Testis (tissue), 2 donors: ENCODE measurements at regions not wholly inside any gene's neighbourhood (a gene's known extent, or its start where the extent isn't known, plus 50 kb on each side); places are given as distances from the start of the nearest gene placed in this dataset.
"Not testable (repeated sequence)": the region's sequence is repeated elsewhere in the genome, so short reads cannot be mapped to it uniquely, and the experiment has no call there.

Experiments used
- DNase-seq: peaks from one replicate; pipeline ENCODE4 v3.0.0-alpha.2; 2019
- H3K27ac ChIP-seq, 2 donors: fragments of 200-600 bp; sonication (generic); one replicate each; pipeline ENCODE4 v1.5.1; 2019
- H3K27me3 ChIP-seq: fragments of 200-600 bp; sonication (generic); one replicate; pipeline ENCODE4 v1.5.1; 2019
- H3K36me3 ChIP-seq: fragments of 200-600 bp; sonication (generic); one replicate; pipeline ENCODE4 v1.5.1; 2017; ENCODE audit warnings: low read depth; ENCODE audit errors: missing control alignments
- H3K4me1 ChIP-seq: fragments of 200-600 bp; sonication (generic); one replicate; pipeline ENCODE4 v1.5.1; 2019
- H3K4me3 ChIP-seq, 2 donors: fragments of 200-600 bp; sonication (generic); one replicate each; pipeline ENCODE4 v1.5.1; 2017 to 2019
- H3K9me3 ChIP-seq: fragments of 200-600 bp; sonication (generic); one replicate; pipeline ENCODE4 v1.5.1; 2017
- POLR2A ChIP-seq: fragments of 450-650 bp; IDR thresholded peaks from one replicate; pipeline ENCODE4 v1.6.1; 2017; ENCODE audit warnings: antibody characterized with exemption, mild to moderate bottlenecking, moderate library complexity
- WGBS, 2 donors: methylation state at CpG; one replicate each; pipeline ENCODE4 v1.1.5; 2018; 5-methylcytosine and 5-hydroxymethylcytosine counted together
- intact Hi-C: fragments of 100-400 bp; cut with DNase I; formaldehyde crosslinking; loops from one replicate; pipeline ENCODE4 v1.15.1; 2023; ENCODE audit warnings: low total_unique reads
- TF ChIP-seq, protein P1 (sequence below), 3 experiments: fragments of 450-650 bp in 2 of 3; fragments of 200-600 bp in 1 of 3; sonication (generic) in 1 of 3; IDR thresholded peaks; one replicate each; pipeline ENCODE4 v1.5.1; 2016 to 2019; ENCODE audit warnings: antibody characterized with exemption in 3 of 3, mild to moderate bottlenecking in 2 of 3, moderate library complexity in 1 of 3

- Histone ChIP-seq H3K27ac (no peak overlapping the region), H3K36me3 (no peaks in the 10 kb centered on the region), H3K27me3 (no peaks in the 10 kb centered on the region), H3K4me3 (no peak overlapping the region), H3K9me3 (no peaks in the 10 kb centered on the region), H3K4me1 (no peaks in the 10 kb centered on the region)
- 27 to 38% methylated on average over 4 of the region's 4 CpGs for WGBS, 2 donors
- TF ChIP-seq, protein P1, sequence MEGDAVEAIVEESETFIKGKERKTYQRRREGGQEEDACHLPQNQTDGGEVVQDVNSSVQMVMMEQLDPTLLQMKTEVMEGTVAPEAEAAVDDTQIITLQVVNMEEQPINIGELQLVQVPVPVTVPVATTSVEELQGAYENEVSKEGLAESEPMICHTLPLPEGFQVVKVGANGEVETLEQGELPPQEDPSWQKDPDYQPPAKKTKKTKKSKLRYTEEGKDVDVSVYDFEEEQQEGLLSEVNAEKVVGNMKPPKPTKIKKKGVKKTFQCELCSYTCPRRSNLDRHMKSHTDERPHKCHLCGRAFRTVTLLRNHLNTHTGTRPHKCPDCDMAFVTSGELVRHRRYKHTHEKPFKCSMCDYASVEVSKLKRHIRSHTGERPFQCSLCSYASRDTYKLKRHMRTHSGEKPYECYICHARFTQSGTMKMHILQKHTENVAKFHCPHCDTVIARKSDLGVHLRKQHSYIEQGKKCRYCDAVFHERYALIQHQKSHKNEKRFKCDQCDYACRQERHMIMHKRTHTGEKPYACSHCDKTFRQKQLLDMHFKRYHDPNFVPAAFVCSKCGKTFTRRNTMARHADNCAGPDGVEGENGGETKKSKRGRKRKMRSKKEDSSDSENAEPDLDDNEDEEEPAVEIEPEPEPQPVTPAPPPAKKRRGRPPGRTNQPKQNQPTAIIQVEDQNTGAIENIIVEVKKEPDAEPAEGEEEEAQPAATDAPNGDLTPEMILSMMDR (IDR thresholded peaks at IDR 0.05), result no peak
- no peak for TF ChIP-seq POLR2A
- DNase-seq, result no peak
- intact Hi-C loops, result no loop called here
Observed at GRCh38 chr10:56178210-56178609, 182.8 kb downstream of the ZWINT start.

GRCh38 chr10:56155091-56155513 lies 206.0 kb downstream of the ZWINT start:
- Histone ChIP-seq H3K4me3 (peak overlapping the region; percentile 34 to 52), H3K27ac (peak overlapping the region in 1 of 2 donors; percentile 24)
- H3K27me3 ChIP-seq, H3K9me3 ChIP-seq, H3K36me3 ChIP-seq, intact Hi-C loops, H3K4me1 ChIP-seq: not testable (repeated sequence)
- peak; percentile 53 for DNase-seq
- WGBS, 2 donors, result 51 to 78% methylated on average over 7 to 25 of the region's 41 CpGs

- H3K4me1 ChIP-seq, result no peaks in the 10 kb centered on the region
- intact Hi-C loops, result no loop called here
- DNase-seq, result no peak
- H3K36me3 ChIP-seq, result no peaks in the 10 kb centered on the region
- H3K9me3 ChIP-seq, result no peaks in the 10 kb centered on the region
- 74 to 92% methylated on average over 2 of the region's 2 CpGs for WGBS, 2 donors
- no peaks in the 10 kb centered on the region for H3K27me3 ChIP-seq
- H3K27ac ChIP-seq, result no peak overlapping the region
- H3K4me3 ChIP-seq, result no peak overlapping the region
- no peak for TF ChIP-seq POLR2A
- TF ChIP-seq, protein P1 (IDR thresholded peaks at IDR 0.05), result no peak
Observed at GRCh38 chr10:56146806-56147205, 214.3 kb downstream of the ZWINT start.

GRCh38 chr10:56142092-56142728 lies 218.8 kb downstream of the ZWINT start:
- no peak for TF ChIP-seq POLR2A
- TF ChIP-seq, protein P1 (IDR thresholded peaks at IDR 0.05), result no peak
- Histone ChIP-seq H3K4me1 (no peaks in the 10 kb centered on the region), H3K9me3 (no peaks in the 10 kb centered on the region), H3K36me3 (no peaks in the 10 kb centered on the region), H3K4me3 (no peak overlapping the region), H3K27ac (no peak overlapping the region), H3K27me3 (no peaks in the 10 kb centered on the region)
- WGBS, 2 donors, result 74% methylated on average over 1 of the region's 1 CpG
- intact Hi-C loops, result no loop called here
- DNase-seq, result no peak

DNA sequence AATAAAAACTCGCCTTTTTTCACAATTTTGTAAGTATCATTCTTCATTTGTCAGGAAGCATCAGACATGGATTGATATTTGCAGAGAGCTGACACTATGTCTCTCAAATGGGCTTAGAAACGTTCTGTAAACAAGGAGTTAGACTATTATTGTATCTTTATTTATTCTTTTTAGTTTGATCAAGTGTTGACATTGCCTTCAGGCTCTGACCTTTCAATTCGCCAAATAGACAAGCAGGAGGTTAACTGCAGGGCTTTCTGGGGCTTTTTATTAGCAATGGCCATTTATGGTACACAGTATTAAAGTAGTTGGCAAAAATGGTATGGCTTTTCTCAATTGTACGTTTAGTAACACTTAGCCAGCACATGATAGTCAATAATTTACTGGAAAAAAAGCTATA lies 221.7 kb downstream of the ZWINT start:
- TF ChIP-seq, protein P1 (IDR thresholded peaks at IDR 0.05), result no peak
- TF ChIP-seq POLR2A, result no peak
- 58 to 62% methylated on average over 4 of the region's 4 CpGs for WGBS, 2 donors

More for the DNA sequence above, 221.7 kb downstream of the ZWINT start:
- H3K9me3 ChIP-seq, result no peaks in the 10 kb centered on the region
- no peak overlapping the region for H3K4me3 ChIP-seq
- DNase-seq, result no peak
- H3K36me3 ChIP-seq, result no peaks in the 10 kb centered on the region
- intact Hi-C loops, result no loop called here
- H3K4me1 ChIP-seq, result no peaks in the 10 kb centered on the region
- no peak overlapping the region for H3K27ac ChIP-seq
- no peaks in the 10 kb centered on the region for H3K27me3 ChIP-seq
